ENCODE measurements at regions not wholly inside any gene's neighbourhood (a gene's known extent, or its start where the extent isn't known, plus 50 kb on each side); places are given as distances from the start of the nearest gene placed in this dataset.

- H3K4me3 Mint-ChIP-seq, result no peak overlapping the region
- no peak for TF ChIP-seq CTCF (conservative IDR thresholded peaks at IDR 0.05)
Measured at GRCh38 chr9:8115570-8115969, 316.0 kb upstream of the DMAC1 start.

More at GRCh38 chr9:8115570-8115969, 316.0 kb upstream of the DMAC1 start:
- Histone ChIP-seq H3K4ac (ENCODE audit: low read depth, low read length) (no peak overlapping the region), H2BK5ac (ENCODE audit: insufficient read length, low read length) (no peak overlapping the region), H2AFZ (ENCODE audit: low read length) (no peak overlapping the region), H3K23ac (ENCODE audit: insufficient read length, low read depth, low read length) (no peak overlapping the region), H3T11ph (ENCODE audit: low read length) (no peak overlapping the region), H3K79me1 (ENCODE audit: insufficient read depth, low read depth, low read length, poor library complexity, severe bottlenecking) (no peaks in the 10 kb centered on the region), H3K27me3 (ENCODE audit: insufficient read depth, low read length) (no peaks in the 10 kb centered on the region), H2BK20ac (ENCODE audit: low read depth, low read length, poor library complexity, severe bottlenecking) (no peak overlapping the region), H3K23me2 (ENCODE audit: insufficient read length, low read depth, low read length, poor library complexity, severe bottlenecking) (no peaks in the 10 kb centered on the region), H3K79me2 (ENCODE audit: insufficient read depth, low read length) (no peaks in the 10 kb centered on the region), H2BK15ac (ENCODE audit: low read depth, low read length) (no peak overlapping the region), H3K27ac (ENCODE audit: insufficient read length, low read depth, low read length) (no peak overlapping the region), H4K91ac (ENCODE audit: insufficient read length, low read depth, low read length) (no peak overlapping the region), H3K4me2 (ENCODE audit: insufficient read depth, insufficient read length, low read length) (no peak overlapping the region), H3K9me3 (ENCODE audit: control insufficient read depth, low read depth, low read length) (no peaks in the 10 kb centered on the region), H4K20me1 (ENCODE audit: control insufficient read depth, insufficient read depth, insufficient read length) (no peaks in the 10 kb centered on the region), H2AK5ac (ENCODE audit: insufficient read length, low read length) (no peak overlapping the region), H3K9ac (ENCODE audit: extremely low read depth, insufficient read length, low read length) (no peak overlapping the region), H3K56ac (ENCODE audit: insufficient read length, low read depth, low read length) (no peak overlapping the region), H4K5ac (ENCODE audit: insufficient read length, low read depth, low read length) (no peak overlapping the region), H2BK120ac (ENCODE audit: low read depth, low read length, poor library complexity, severe bottlenecking) (no peak overlapping the region), H3K18ac (ENCODE audit: insufficient read length, low read depth, low read length) (no peak overlapping the region), H2BK12ac (ENCODE audit: insufficient read length, low read depth, low read length) (no peak overlapping the region), H3K14ac (ENCODE audit: insufficient read depth, low read length) (no peak overlapping the region), H4K8ac (replicated peaks; ENCODE audit: insufficient read length, low read depth, low read length) (no peak overlapping the region), H3K4me1 (ENCODE audit: insufficient read depth, low read length) (no peaks in the 10 kb centered on the region; the same call in 1 of the 2 replicates)
- H3K4me1 Mint-ChIP-seq, result peaks cover 3 to 10% of the 10 kb centered on the region in 2 experiments; a peak in 2 of 4 replicates
- no peak for DNase-seq
- no peaks in the 10 kb centered on the region for H3K36me3 Mint-ChIP-seq (ENCODE audit: insufficient read depth in 1 of 3, low read depth in 3 of 3)
- H3K27me3 Mint-ChIP-seq (ENCODE audit: low read depth), result no peaks in the 10 kb centered on the region; the same call in 1 of the 2 replicates
- H3K27ac Mint-ChIP-seq, result 0 out of 7 replicates have a peak overlapping the region, but pooled peaks of 1 of the 3 experiments have one; percentile 2
- WGBS (ENCODE audit: extremely low coverage, insufficient read length, low lambda C conversion rate), result no CpG with 5 or more reads among the region's 1 CpG
- no peaks in the 10 kb centered on the region for H3K9me3 Mint-ChIP-seq

All from H9 (cell line).